GM23338 (cell line): ENCODE measurements at regions not wholly inside any gene's neighbourhood (a gene's known extent, or its start where the extent isn't known, plus 50 kb on each side); places are given as distances from the start of the nearest gene placed in this dataset.

ENCODE experiments used
- ATAC-seq: fragments of 200-7000 bp; cut with Tn5 transposase; 3 replicates; pipeline ENCODE4 v1.9.1; 2020
- DNase-seq: peaks from one replicate; pipeline ENCODE4 v3.0.0-alpha.2; 2015; ENCODE audit warnings: low spot score
- H2AFZ ChIP-seq: fragments of 200-600 bp; sonication (generic); 2 replicates; pipeline ENCODE4 v1.8.0; 2016; ENCODE audit warnings: antibody characterized with exemption, mild to moderate bottlenecking, moderate library complexity
- H3F3A ChIP-seq: fragments of 200-600 bp; sonication (generic); replicated peaks from 2 replicates; pipeline ENCODE4 v1.8.0; 2017; ENCODE audit warnings: antibody characterized with exemption, mixed run types, low read depth
- H3K27ac ChIP-seq: fragments of 200-600 bp; sonication (generic); 2 replicates; pipeline ENCODE4 v1.6.1; 2016; ENCODE audit warnings: low read depth
- H3K27me3 ChIP-seq: fragments of 200-600 bp; sonication (generic); 2 replicates; pipeline ENCODE4 v1.8.0; 2016; ENCODE audit warnings: mild to moderate bottlenecking, mixed run types, moderate library complexity; ENCODE audit not compliant: insufficient read depth
- H3K36me3 ChIP-seq: fragments of 200-600 bp; sonication (generic); 2 replicates; pipeline ENCODE4 v1.8.0; 2016; ENCODE audit warnings: mild to moderate bottlenecking; ENCODE audit not compliant: insufficient read depth
- H3K4me1 ChIP-seq: fragments of 200-600 bp; sonication (generic); 2 replicates; pipeline ENCODE4 v1.8.0; 2016; ENCODE audit warnings: mild to moderate bottlenecking, moderate library complexity; ENCODE audit not compliant: insufficient read depth
- H3K4me2 ChIP-seq: fragments of 200-600 bp; sonication (generic); 2 replicates; pipeline ENCODE4 v1.7.1; 2017; ENCODE audit warnings: mixed run types
- H3K4me3 ChIP-seq: fragments of 200-600 bp; sonication (generic); 2 replicates; pipeline ENCODE4 v1.6.1; 2016; ENCODE audit warnings: mixed run types
- H3K79me2 ChIP-seq: fragments of 200-600 bp; sonication (generic); replicated peaks from 2 replicates; pipeline ENCODE4 v1.8.0; 2017; ENCODE audit warnings: mild to moderate bottlenecking; ENCODE audit not compliant: insufficient read depth
- H3K9me2 ChIP-seq: fragments of 200-600 bp; sonication (generic); 2 replicates; pipeline ENCODE4 v1.8.0; 2017; ENCODE audit not compliant: insufficient read depth
- H4K20me1 ChIP-seq: fragments of 200-600 bp; sonication (generic); replicated peaks from 2 replicates; pipeline ENCODE4 v1.8.0; 2017; ENCODE audit warnings: mild to moderate bottlenecking; ENCODE audit not compliant: insufficient read depth
- H3K27ac Mint-ChIP-seq: 2 replicates; pipeline ENCODE4 v1.8.0; 2020; ENCODE audit warnings: inconsistent platforms, mild to moderate bottlenecking, moderate library complexity, mixed read lengths
- H3K27me3 Mint-ChIP-seq: 3 replicates; pipeline ENCODE4 v1.8.0; 2022; ENCODE audit warnings: low read depth, mild to moderate bottlenecking, moderate library complexity, mixed read lengths, inconsistent platforms; ENCODE audit not compliant: insufficient read depth, poor library complexity
- H3K36me3 Mint-ChIP-seq: 3 replicates; pipeline ENCODE4 v1.8.0; 2021; ENCODE audit warnings: low read depth, mild to moderate bottlenecking, inconsistent platforms, moderate library complexity, mixed read lengths
- H3K4me1 Mint-ChIP-seq: 3 replicates; pipeline ENCODE4 v1.8.0; 2020; ENCODE audit warnings: mild to moderate bottlenecking, inconsistent platforms, mixed read lengths
- H3K4me3 Mint-ChIP-seq: 3 replicates; pipeline ENCODE4 v1.8.0; 2021; ENCODE audit warnings: moderate library complexity, mild to moderate bottlenecking, inconsistent platforms, mixed read lengths
- H3K9me3 Mint-ChIP-seq: 3 replicates; pipeline ENCODE4 v1.8.0; 2020; ENCODE audit warnings: moderate library complexity, mild to moderate bottlenecking, inconsistent platforms, mixed read lengths
- CREB1 ChIP-seq: fragments of 250-450 bp; sonication (Bioruptor Pico); IDR thresholded peaks from 2 replicates; pipeline ENCODE4 v1.5.0; 2020; ENCODE audit warnings: low read depth, mild to moderate bottlenecking, moderate library complexity
- EZH2 ChIP-seq: fragments of 200-600 bp; sonication (generic); IDR thresholded peaks from one replicate; pipeline ENCODE4 v1.8.0; 2017; ENCODE audit warnings: antibody characterized with exemption, mild to moderate bottlenecking, low read depth; ENCODE audit not compliant: unreplicated experiment
- EZH2phosphoT487 ChIP-seq: fragments of 200-600 bp; sonication (generic); IDR thresholded peaks from one replicate; pipeline ENCODE4 v1.8.1; 2018; ENCODE audit warnings: antibody characterized with exemption; ENCODE audit not compliant: unreplicated experiment
- JUNB ChIP-seq: IDR thresholded peaks from one replicate; pipeline ENCODE4 v1.6.1; 2016; ENCODE audit warnings: antibody characterized with exemption; ENCODE audit not compliant: unreplicated experiment
- NANOG ChIP-seq: IDR thresholded peaks from 2 replicates; pipeline ENCODE4 v1.6.1; 2016; ENCODE audit warnings: antibody characterized with exemption, borderline replicate concordance
- POLR2AphosphoS5 ChIP-seq: IDR thresholded peaks from 2 replicates; pipeline ENCODE4 v1.6.1; 2016; ENCODE audit warnings: antibody characterized with exemption, low read depth
- STAT1 ChIP-seq: IDR thresholded peaks from one replicate; pipeline ENCODE4 v1.6.1; 2016; ENCODE audit warnings: antibody characterized with exemption; ENCODE audit not compliant: unreplicated experiment
- ZNF114 ChIP-seq: fragments of 250-450 bp; sonication (Bioruptor Pico); IDR thresholded peaks from 2 replicates; pipeline ENCODE4 v1.5.0; 2020; ENCODE audit warnings: mild to moderate bottlenecking, moderate library complexity
- ZNF331 ChIP-seq: fragments of 250-450 bp; sonication (Bioruptor Pico); IDR thresholded peaks from 2 replicates; pipeline ENCODE4 v1.5.0; 2020; ENCODE audit warnings: low read depth, mild to moderate bottlenecking, moderate library complexity
- TF ChIP-seq, protein P1 (sequence below): IDR thresholded peaks from one replicate; pipeline ENCODE4 v1.6.1; 2018; ENCODE audit warnings: antibody characterized with exemption; ENCODE audit not compliant: unreplicated experiment
- TF ChIP-seq, protein P2 (sequence below): IDR thresholded peaks from 2 replicates; pipeline ENCODE4 v1.6.1; 2016; ENCODE audit warnings: antibody characterized with exemption
- TF ChIP-seq, protein P3 (sequence below): fragments of 250-450 bp; sonication (Bioruptor Pico); IDR thresholded peaks from 2 replicates; pipeline ENCODE4 v1.5.0; 2020; ENCODE audit warnings: mild to moderate bottlenecking, moderate library complexity
- TF ChIP-seq, protein P4 (sequence below), 2 experiments: fragments of 200-600 bp in 1 of 2; sonication (generic) in 1 of 2; conservative IDR thresholded peaks; 2 replicates each; pipeline versions ENCODE4 v1.5.1 to v1.6.1; 2016 to 2017; ENCODE audit warnings: antibody characterized with exemption in 2 of 2, low read depth in 2 of 2, mild to moderate bottlenecking in 2 of 2, moderate library complexity in 1 of 2

DNA sequence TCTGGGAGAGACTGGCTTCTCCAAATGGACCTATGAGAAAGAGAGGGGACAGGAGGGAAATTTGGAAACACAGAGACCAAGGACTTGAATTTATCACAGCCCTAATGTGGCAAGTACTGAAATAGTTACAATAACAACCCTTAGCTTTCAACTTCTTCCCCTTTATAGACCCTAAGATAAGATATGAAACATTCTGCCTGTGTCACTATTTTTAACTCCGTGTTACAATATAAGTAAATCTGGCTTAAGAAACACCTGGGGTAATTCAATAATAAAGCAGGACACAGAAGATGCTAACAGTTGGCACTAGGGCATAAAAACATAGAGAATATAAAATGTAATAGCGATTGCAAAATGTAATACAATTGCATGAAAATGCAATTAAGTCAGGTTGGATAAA lies 216.4 kb downstream of the NOVA1 start:
- Histone ChIP-seq H2AFZ (peak overlapping the region; percentile 14; the same call in 1 of the 2 replicates), H3K9me2 (0 out of 2 replicates have a peak, but pooled peaks cover 4% of the 10 kb centered on the region), H3K4me2 (no peak overlapping the region), H3K4me1 (no peaks in the 10 kb centered on the region), H4K20me1 (no peaks in the 10 kb centered on the region), H3K27me3 (no peaks in the 10 kb centered on the region), H3K4me3 (no peak overlapping the region), H3F3A (no peaks in the 10 kb centered on the region), H3K27ac (no peak overlapping the region), H3K36me3 (no peaks in the 10 kb centered on the region; the same call in 1 of the 2 replicates), H3K79me2 (no peaks in the 10 kb centered on the region)
- no peak for ATAC-seq
- Mint-ChIP-seq H3K4me3 (no peak overlapping the region), H3K27ac (no peak overlapping the region), H3K4me1 (peaks cover 17% of the 10 kb centered on the region; the same call in 2 of the 3 replicates), H3K27me3 (peaks cover 5% of the 10 kb centered on the region), H3K9me3 (no peaks in the 10 kb centered on the region), H3K36me3 (no peaks in the 10 kb centered on the region)
- TF ChIP-seq JUNB, result no peak
- no peak for TF ChIP-seq EZH2
- TF ChIP-seq, protein P1, sequence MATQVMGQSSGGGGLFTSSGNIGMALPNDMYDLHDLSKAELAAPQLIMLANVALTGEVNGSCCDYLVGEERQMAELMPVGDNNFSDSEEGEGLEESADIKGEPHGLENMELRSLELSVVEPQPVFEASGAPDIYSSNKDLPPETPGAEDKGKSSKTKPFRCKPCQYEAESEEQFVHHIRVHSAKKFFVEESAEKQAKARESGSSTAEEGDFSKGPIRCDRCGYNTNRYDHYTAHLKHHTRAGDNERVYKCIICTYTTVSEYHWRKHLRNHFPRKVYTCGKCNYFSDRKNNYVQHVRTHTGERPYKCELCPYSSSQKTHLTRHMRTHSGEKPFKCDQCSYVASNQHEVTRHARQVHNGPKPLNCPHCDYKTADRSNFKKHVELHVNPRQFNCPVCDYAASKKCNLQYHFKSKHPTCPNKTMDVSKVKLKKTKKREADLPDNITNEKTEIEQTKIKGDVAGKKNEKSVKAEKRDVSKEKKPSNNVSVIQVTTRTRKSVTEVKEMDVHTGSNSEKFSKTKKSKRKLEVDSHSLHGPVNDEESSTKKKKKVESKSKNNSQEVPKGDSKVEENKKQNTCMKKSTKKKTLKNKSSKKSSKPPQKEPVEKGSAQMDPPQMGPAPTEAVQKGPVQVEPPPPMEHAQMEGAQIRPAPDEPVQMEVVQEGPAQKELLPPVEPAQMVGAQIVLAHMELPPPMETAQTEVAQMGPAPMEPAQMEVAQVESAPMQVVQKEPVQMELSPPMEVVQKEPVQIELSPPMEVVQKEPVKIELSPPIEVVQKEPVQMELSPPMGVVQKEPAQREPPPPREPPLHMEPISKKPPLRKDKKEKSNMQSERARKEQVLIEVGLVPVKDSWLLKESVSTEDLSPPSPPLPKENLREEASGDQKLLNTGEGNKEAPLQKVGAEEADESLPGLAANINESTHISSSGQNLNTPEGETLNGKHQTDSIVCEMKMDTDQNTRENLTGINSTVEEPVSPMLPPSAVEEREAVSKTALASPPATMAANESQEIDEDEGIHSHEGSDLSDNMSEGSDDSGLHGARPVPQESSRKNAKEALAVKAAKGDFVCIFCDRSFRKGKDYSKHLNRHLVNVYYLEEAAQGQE, result no peak
- TF ChIP-seq, protein P2, sequence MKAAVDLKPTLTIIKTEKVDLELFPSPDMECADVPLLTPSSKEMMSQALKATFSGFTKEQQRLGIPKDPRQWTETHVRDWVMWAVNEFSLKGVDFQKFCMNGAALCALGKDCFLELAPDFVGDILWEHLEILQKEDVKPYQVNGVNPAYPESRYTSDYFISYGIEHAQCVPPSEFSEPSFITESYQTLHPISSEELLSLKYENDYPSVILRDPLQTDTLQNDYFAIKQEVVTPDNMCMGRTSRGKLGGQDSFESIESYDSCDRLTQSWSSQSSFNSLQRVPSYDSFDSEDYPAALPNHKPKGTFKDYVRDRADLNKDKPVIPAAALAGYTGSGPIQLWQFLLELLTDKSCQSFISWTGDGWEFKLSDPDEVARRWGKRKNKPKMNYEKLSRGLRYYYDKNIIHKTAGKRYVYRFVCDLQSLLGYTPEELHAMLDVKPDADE, result no peak
- TF ChIP-seq POLR2AphosphoS5, result no peak
- TF ChIP-seq EZH2phosphoT487, result no peak
- no peak for TF ChIP-seq STAT1
- TF ChIP-seq, protein P3, sequence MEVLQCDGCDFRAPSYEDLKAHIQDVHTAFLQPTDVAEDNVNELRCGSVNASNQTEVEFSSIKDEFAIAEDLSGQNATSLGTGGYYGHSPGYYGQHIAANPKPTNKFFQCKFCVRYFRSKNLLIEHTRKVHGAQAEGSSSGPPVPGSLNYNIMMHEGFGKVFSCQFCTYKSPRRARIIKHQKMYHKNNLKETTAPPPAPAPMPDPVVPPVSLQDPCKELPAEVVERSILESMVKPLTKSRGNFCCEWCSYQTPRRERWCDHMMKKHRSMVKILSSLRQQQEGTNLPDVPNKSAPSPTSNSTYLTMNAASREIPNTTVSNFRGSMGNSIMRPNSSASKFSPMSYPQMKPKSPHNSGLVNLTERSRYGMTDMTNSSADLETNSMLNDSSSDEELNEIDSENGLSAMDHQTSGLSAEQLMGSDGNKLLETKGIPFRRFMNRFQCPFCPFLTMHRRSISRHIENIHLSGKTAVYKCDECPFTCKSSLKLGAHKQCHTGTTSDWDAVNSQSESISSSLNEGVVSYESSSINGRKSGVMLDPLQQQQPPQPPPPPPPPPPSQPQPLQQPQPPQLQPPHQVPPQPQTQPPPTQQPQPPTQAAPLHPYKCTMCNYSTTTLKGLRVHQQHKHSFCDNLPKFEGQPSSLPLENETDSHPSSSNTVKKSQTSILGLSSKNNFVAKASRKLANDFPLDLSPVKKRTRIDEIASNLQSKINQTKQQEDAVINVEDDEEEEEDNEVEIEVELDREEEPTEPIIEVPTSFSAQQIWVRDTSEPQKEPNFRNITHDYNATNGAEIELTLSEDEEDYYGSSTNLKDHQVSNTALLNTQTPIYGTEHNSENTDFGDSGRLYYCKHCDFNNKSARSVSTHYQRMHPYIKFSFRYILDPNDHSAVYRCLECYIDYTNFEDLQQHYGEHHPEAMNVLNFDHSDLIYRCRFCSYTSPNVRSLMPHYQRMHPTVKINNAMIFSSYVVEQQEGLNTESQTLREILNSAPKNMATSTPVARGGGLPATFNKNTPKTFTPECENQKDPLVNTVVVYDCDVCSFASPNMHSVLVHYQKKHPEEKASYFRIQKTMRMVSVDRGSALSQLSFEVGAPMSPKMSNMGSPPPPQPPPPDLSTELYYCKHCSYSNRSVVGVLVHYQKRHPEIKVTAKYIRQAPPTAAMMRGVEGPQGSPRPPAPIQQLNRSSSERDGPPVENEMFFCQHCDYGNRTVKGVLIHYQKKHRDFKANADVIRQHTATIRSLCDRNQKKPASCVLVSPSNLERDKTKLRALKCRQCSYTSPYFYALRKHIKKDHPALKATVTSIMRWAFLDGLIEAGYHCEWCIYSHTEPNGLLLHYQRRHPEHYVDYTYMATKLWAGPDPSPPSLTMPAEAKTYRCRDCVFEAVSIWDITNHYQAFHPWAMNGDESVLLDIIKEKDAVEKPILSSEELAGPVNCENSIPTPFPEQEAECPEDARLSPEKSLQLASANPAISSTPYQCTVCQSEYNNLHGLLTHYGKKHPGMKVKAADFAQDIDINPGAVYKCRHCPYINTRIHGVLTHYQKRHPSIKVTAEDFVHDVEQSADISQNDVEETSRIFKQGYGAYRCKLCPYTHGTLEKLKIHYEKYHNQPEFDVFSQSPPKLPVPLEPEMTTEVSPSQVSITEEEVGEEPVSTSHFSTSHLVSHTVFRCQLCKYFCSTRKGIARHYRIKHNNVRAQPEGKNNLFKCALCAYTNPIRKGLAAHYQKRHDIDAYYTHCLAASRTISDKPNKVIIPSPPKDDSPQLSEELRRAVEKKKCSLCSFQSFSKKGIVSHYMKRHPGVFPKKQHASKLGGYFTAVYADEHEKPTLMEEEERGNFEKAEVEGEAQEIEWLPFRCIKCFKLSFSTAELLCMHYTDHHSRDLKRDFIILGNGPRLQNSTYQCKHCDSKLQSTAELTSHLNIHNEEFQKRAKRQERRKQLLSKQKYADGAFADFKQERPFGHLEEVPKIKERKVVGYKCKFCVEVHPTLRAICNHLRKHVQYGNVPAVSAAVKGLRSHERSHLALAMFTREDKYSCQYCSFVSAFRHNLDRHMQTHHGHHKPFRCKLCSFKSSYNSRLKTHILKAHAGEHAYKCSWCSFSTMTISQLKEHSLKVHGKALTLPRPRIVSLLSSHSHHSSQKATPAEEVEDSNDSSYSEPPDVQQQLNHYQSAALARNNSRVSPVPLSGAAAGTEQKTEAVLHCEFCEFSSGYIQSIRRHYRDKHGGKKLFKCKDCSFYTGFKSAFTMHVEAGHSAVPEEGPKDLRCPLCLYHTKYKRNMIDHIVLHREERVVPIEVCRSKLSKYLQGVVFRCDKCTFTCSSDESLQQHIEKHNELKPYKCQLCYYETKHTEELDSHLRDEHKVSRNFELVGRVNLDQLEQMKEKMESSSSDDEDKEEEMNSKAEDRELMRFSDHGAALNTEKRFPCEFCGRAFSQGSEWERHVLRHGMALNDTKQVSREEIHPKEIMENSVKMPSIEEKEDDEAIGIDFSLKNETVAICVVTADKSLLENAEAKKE (CRISPR knock-in tag), result no peak
- TF ChIP-seq, protein P4, sequence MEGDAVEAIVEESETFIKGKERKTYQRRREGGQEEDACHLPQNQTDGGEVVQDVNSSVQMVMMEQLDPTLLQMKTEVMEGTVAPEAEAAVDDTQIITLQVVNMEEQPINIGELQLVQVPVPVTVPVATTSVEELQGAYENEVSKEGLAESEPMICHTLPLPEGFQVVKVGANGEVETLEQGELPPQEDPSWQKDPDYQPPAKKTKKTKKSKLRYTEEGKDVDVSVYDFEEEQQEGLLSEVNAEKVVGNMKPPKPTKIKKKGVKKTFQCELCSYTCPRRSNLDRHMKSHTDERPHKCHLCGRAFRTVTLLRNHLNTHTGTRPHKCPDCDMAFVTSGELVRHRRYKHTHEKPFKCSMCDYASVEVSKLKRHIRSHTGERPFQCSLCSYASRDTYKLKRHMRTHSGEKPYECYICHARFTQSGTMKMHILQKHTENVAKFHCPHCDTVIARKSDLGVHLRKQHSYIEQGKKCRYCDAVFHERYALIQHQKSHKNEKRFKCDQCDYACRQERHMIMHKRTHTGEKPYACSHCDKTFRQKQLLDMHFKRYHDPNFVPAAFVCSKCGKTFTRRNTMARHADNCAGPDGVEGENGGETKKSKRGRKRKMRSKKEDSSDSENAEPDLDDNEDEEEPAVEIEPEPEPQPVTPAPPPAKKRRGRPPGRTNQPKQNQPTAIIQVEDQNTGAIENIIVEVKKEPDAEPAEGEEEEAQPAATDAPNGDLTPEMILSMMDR (conservative IDR thresholded peaks at IDR 0.05; ENCODE audit: low read depth in 2 of 2), result no peak
- TF ChIP-seq NANOG, result no peak
- no peak for TF ChIP-seq ZNF331 (CRISPR knock-in tag)
- TF ChIP-seq ZNF114 (CRISPR knock-in tag), result no peak
- no peak for TF ChIP-seq CREB1
- no peak for DNase-seq
